Uterus (tissue), 2 donors: ENCODE measurements at regions not wholly inside any gene's neighbourhood (a gene's known extent, or its start where the extent isn't known, plus 50 kb on each side); places are given as distances from the start of the nearest gene placed in this dataset.

Experiments
- POLR2A ChIP-seq, 2 donors: fragments of 450-650 bp; IDR thresholded peaks; one replicate each; pipeline ENCODE4 v1.6.1; 2016; ENCODE audit warnings: antibody characterized with exemption in 2 of 2, mild to moderate bottlenecking in 1 of 2, moderate library complexity in 1 of 2
- TF ChIP-seq, protein P1 (sequence below), 4 experiments: fragments of 200-600 bp in 2 of 4; fragments of 450-650 bp in 2 of 4; sonication (generic) in 2 of 4; IDR thresholded peaks; one replicate each; pipeline ENCODE4 v1.5.1; 2016 to 2019; ENCODE audit warnings: antibody characterized with exemption in 4 of 4, mild to moderate bottlenecking in 2 of 4, moderate library complexity in 1 of 4

DNA sequence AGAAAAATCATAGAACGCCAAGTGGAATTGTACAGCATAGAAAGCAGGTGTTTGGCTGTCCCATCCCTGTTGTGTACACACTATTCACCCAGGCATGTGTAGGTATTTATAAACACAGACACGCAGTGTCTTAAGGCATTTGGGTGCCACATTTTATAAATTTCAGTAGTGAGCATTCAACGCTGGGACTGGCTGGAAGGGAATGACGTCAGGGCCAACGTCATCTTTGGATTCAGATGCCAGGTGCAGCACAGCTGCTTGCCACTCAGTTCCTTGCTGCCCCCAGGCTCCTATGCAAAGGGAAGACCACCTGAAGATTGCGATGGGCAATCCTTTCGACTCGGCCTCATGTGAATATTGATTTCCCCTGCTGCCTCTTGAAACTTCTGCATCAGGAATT is 461.7 kb upstream of the SOX11 start:
- TF ChIP-seq, protein P1, sequence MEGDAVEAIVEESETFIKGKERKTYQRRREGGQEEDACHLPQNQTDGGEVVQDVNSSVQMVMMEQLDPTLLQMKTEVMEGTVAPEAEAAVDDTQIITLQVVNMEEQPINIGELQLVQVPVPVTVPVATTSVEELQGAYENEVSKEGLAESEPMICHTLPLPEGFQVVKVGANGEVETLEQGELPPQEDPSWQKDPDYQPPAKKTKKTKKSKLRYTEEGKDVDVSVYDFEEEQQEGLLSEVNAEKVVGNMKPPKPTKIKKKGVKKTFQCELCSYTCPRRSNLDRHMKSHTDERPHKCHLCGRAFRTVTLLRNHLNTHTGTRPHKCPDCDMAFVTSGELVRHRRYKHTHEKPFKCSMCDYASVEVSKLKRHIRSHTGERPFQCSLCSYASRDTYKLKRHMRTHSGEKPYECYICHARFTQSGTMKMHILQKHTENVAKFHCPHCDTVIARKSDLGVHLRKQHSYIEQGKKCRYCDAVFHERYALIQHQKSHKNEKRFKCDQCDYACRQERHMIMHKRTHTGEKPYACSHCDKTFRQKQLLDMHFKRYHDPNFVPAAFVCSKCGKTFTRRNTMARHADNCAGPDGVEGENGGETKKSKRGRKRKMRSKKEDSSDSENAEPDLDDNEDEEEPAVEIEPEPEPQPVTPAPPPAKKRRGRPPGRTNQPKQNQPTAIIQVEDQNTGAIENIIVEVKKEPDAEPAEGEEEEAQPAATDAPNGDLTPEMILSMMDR (IDR thresholded peaks at IDR 0.05), result no peak
- TF ChIP-seq POLR2A (IDR thresholded peaks at IDR 0.05), result no peak
